ENCODE measurements at regions not wholly inside any gene's neighbourhood (a gene's known extent, or its start where the extent isn't known, plus 50 kb on each side); places are given as distances from the start of the nearest gene placed in this dataset.

GRCh38 chr19:32227561-32228165 is 117.7 kb upstream of the ZNF507 start:
- ATAC-seq: no peak
- no peak for TF ChIP-seq CSDC2 (CRISPR knock-in tag; IDR thresholded peaks at IDR 0.05)
- no peak for TF ChIP-seq ZNF565 (CRISPR knock-in tag; conservative IDR thresholded peaks at IDR 0.05; ENCODE audit: low read depth)
- TF ChIP-seq ZC3H10 (CRISPR knock-in tag; IDR thresholded peaks at IDR 0.05): no peak
- TF ChIP-seq ZFP3 (CRISPR knock-in tag; IDR thresholded peaks at IDR 0.05): no peak
- TF ChIP-seq TOX (CRISPR knock-in tag; IDR thresholded peaks at IDR 0.05; ENCODE audit: borderline replicate concordance): no peak
- no peak for TF ChIP-seq CSRNP3 (CRISPR knock-in tag; IDR thresholded peaks at IDR 0.05)
- TF ChIP-seq RARB (CRISPR knock-in tag; IDR thresholded peaks at IDR 0.05): no peak
- no peak for TF ChIP-seq PATZ1 (CRISPR knock-in tag; IDR thresholded peaks at IDR 0.05; ENCODE audit: borderline replicate concordance)
- TF ChIP-seq ZFP30 (CRISPR knock-in tag; IDR thresholded peaks at IDR 0.05): no peak
- no peak for TF ChIP-seq OSR1 (CRISPR knock-in tag; IDR thresholded peaks at IDR 0.05)
- no peak for TF ChIP-seq ZNF70 (CRISPR knock-in tag; IDR thresholded peaks at IDR 0.05)
- no peak for TF ChIP-seq GLIS3 (CRISPR knock-in tag; IDR thresholded peaks at IDR 0.05)
- no peak for TF ChIP-seq TSHZ2 (CRISPR knock-in tag; IDR thresholded peaks at IDR 0.05)

GRCh38 chr19:32230441-32230840 is 115.0 kb upstream of the ZNF507 start:
- ATAC-seq: no peak
- TF ChIP-seq ZNF565 (CRISPR knock-in tag; conservative IDR thresholded peaks at IDR 0.05; ENCODE audit: low read depth) (no peak), ZNF70 (CRISPR knock-in tag; IDR thresholded peaks at IDR 0.05) (no peak), TCF4 (CRISPR knock-in tag; IDR thresholded peaks at IDR 0.05; ENCODE audit: borderline replicate concordance) (no peak), CREB5 (CRISPR knock-in tag; IDR thresholded peaks at IDR 0.05; ENCODE audit: low read depth) (no peak), TOX (CRISPR knock-in tag; IDR thresholded peaks at IDR 0.05; ENCODE audit: borderline replicate concordance) (no peak), SNAI2 (CRISPR knock-in tag; IDR thresholded peaks at IDR 0.05) (no peak), ARNTL (CRISPR knock-in tag; IDR thresholded peaks at IDR 0.05; ENCODE audit: borderline replicate concordance, low read depth) (no peak), BACH2 (CRISPR knock-in tag; IDR thresholded peaks at IDR 0.05; ENCODE audit: borderline replicate concordance) (no peak), GLIS3 (CRISPR knock-in tag; IDR thresholded peaks at IDR 0.05) (no peak), PPARA (CRISPR knock-in tag; IDR thresholded peaks at IDR 0.05; ENCODE audit: borderline replicate concordance) (no peak), ZNF8 (CRISPR knock-in tag; IDR thresholded peaks at IDR 0.05) (no peak), OSR1 (CRISPR knock-in tag; IDR thresholded peaks at IDR 0.05) (no peak), CSRNP3 (CRISPR knock-in tag; IDR thresholded peaks at IDR 0.05) (no peak), CSDC2 (CRISPR knock-in tag; IDR thresholded peaks at IDR 0.05) (no peak), ZFP3 (CRISPR knock-in tag; IDR thresholded peaks at IDR 0.05) (no peak), ESRRG (CRISPR knock-in tag; IDR thresholded peaks at IDR 0.05) (no peak), TSHZ2 (CRISPR knock-in tag; IDR thresholded peaks at IDR 0.05) (no peak), RARB (CRISPR knock-in tag; IDR thresholded peaks at IDR 0.05) (no peak), PATZ1 (CRISPR knock-in tag; IDR thresholded peaks at IDR 0.05; ENCODE audit: borderline replicate concordance) (no peak)
